HepG2 (cell line): ENCODE measurements at regions not wholly inside any gene's neighbourhood (a gene's known extent, or its start where the extent isn't known, plus 50 kb on each side); places are given as distances from the start of the nearest gene placed in this dataset.

ENCODE experiments used
- ATAC-seq: fragments of 200-7000 bp; cut with Tn5 transposase; 3 replicates; pipeline ENCODE4 v1.9.1; 2020; ENCODE audit warnings: mild to moderate bottlenecking, moderate library complexity
- BruUV-seq: library from RNA; stranded (reverse); fragments of 400-500 nt; replicated peaks from 2 replicates; lab custom pipeline; 2021; lab: Mats Ljungman, UMichigan
- CTCF ChIA-PET: fragments of 300-600 bp; formaldehyde crosslinking; extraction: SDS; loops from one replicate; lab custom pipeline; 2021; ENCODE audit warnings: low total read pairs, inconsistent platforms, low intra/inter-chr PET ratio; lab: Yijun Ruan, JAX
- POLR2A ChIA-PET: fragments of 350-600 bp; sonication (Branson Sonifier 250); formaldehyde crosslinking; loops from one replicate; lab custom pipeline; 2020; ENCODE audit warnings: antibody characterized with exemption, inconsistent platforms; lab: Yijun Ruan, JAX
- DNase-seq: peaks from one replicate; pipeline ENCODE4 v3.0.0-alpha.2; 2015; ENCODE audit warnings: low spot score
- FAIRE-seq: peaks from 3 replicates; lab custom pipeline; 2011; peaks lifted over from hg19 to GRCh38; lab: Jason Lieb, UNC
- H2AFZ ChIP-seq: one replicate; pipeline ENCODE4 v1.6.1; 2011; ENCODE audit warnings: low read length, inconsistent platforms
- H3K27ac ChIP-seq: fragments of 300-600 bp; 3 replicates; pipeline ENCODE4 v1.8.0; 2011; ENCODE audit warnings: mixed run types, mild to moderate bottlenecking, mixed read lengths, low read length, inconsistent platforms; ENCODE audit not compliant: insufficient read depth; ENCODE audit errors: extremely low read length
- H3K27me3 ChIP-seq, 2 experiments: fragments of 200-600 bp in 1 of 2; 2 replicates in 1 of 2; 3 replicates in 1 of 2; pipeline versions ENCODE4 v1.6.0 to v1.8.0; 2011; ENCODE audit warnings: low read length in 2 of 2, mild to moderate bottlenecking in 2 of 2, moderate library complexity in 2 of 2, inconsistent platforms in 1 of 2; ENCODE audit not compliant: insufficient read depth in 2 of 2, control insufficient read depth in 1 of 2
- H3K36me3 ChIP-seq, 2 experiments: fragments of 200-600 bp in 1 of 2; replicated peaks in 1 of 2; 2 replicates in 1 of 2; 3 replicates in 1 of 2; pipeline versions ENCODE4 v1.5.1 to v1.8.0; 2011; ENCODE audit warnings: low read length in 2 of 2, inconsistent platforms in 1 of 2; ENCODE audit not compliant: insufficient read depth in 2 of 2, control insufficient read depth in 1 of 2
- H3K4me1 ChIP-seq: 2 replicates; pipeline ENCODE4 v1.5.1; 2012; ENCODE audit warnings: low read length, inconsistent platforms; ENCODE audit not compliant: insufficient read depth
- H3K4me2 ChIP-seq: 2 replicates; pipeline ENCODE4 v1.6.0; 2011; ENCODE audit warnings: low read depth, low read length, inconsistent platforms
- H3K4me3 ChIP-seq, 3 experiments: fragments of 200-600 bp in 1 of 3; sonication (generic), shearing (Covaris generic) in 1 of 3; replicated peaks in 1 of 3; 2 replicates each; pipeline ENCODE4 v1.5.1; 2011 to 2016; ENCODE audit warnings: low read length in 3 of 3, inconsistent platforms in 2 of 3, low read depth in 2 of 3, mild to moderate bottlenecking in 2 of 3, control low read depth in 1 of 3, mixed read lengths in 1 of 3; ENCODE audit not compliant: insufficient read depth in 1 of 3
- H3K79me2 ChIP-seq: one replicate; pipeline ENCODE4 v1.6.1; 2011; ENCODE audit warnings: low read length, inconsistent platforms; ENCODE audit not compliant: insufficient read depth
- H3K9ac ChIP-seq: 2 replicates; pipeline ENCODE4 v1.6.0; 2011; ENCODE audit warnings: mild to moderate bottlenecking, low read depth, low read length, inconsistent platforms; ENCODE audit not compliant: insufficient read depth
- H3K9me3 ChIP-seq: 2 replicates; pipeline ENCODE4 v1.5.1; 2012; ENCODE audit warnings: mild to moderate bottlenecking, low read length
- H4K20me1 ChIP-seq: 2 replicates; pipeline ENCODE4 v1.6.0; 2011; ENCODE audit warnings: inconsistent platforms, mild to moderate bottlenecking, low read length, moderate library complexity; ENCODE audit not compliant: insufficient read depth
- AHR ChIP-seq: IDR thresholded peaks from 2 replicates; pipeline ENCODE4 v1.6.1; 2018; ENCODE audit warnings: missing genetic modification reagents, missing compliant biosample characterization
- GATA4 ChIP-seq: sonication (generic); IDR thresholded peaks from 2 replicates; pipeline ENCODE4 v1.6.1; 2016; ENCODE audit warnings: antibody characterized with exemption, low read depth, borderline replicate concordance
- GATAD1 ChIP-seq: IDR thresholded peaks from 2 replicates; pipeline ENCODE4 v1.6.1; 2016; ENCODE audit warnings: missing genetic modification reagents, missing compliant biosample characterization
- HNF4G ChIP-seq, 2 experiments: sonication (generic) in 1 of 2; formaldehyde crosslinking in 1 of 2; IDR thresholded peaks; 2 replicates each; pipeline versions ENCODE4 v1.4.0 to v1.6.1; 2011 to 2020; ENCODE audit warnings: borderline replicate concordance in 2 of 2, low read depth in 2 of 2, mild to moderate bottlenecking in 2 of 2, low read length in 1 of 2, missing genetic modification reagents in 1 of 2, moderate library complexity in 1 of 2
- KDM3A ChIP-seq: IDR thresholded peaks from 2 replicates; pipeline ENCODE4 v1.6.1; 2018; ENCODE audit warnings: low read depth, missing compliant biosample characterization
- MBD4 ChIP-seq: IDR thresholded peaks from 2 replicates; pipeline ENCODE4 v1.6.1; 2012; ENCODE audit warnings: low read length, inconsistent platforms, borderline replicate concordance
- REL ChIP-seq: sonication (generic); formaldehyde crosslinking; conservative IDR thresholded peaks from 2 replicates; pipeline ENCODE4 v1.8.0; 2022; ENCODE audit warnings: mild to moderate bottlenecking, missing genetic modification reagents, moderate library complexity
- RFX3 ChIP-seq: IDR thresholded peaks from 2 replicates; pipeline ENCODE4 v1.6.1; 2016; ENCODE audit warnings: missing biosample characterization, missing genetic modification reagents
- RFX5 ChIP-seq: IDR thresholded peaks from 2 replicates; pipeline ENCODE4 v1.6.1; 2011; ENCODE audit warnings: low read depth, low read length, improper control_type of control experiment
- SMYD3 ChIP-seq: sonication (generic); formaldehyde crosslinking; IDR thresholded peaks from 2 replicates; pipeline ENCODE4 v1.8.1; 2023; ENCODE audit warnings: mild to moderate bottlenecking, missing genetic modification reagents
- SRY ChIP-seq: sonication (generic); formaldehyde crosslinking; IDR thresholded peaks from 2 replicates; pipeline ENCODE4 v1.8.0; 2022; ENCODE audit warnings: mild to moderate bottlenecking, missing genetic modification reagents
- ZFP1 ChIP-seq: IDR thresholded peaks from 2 replicates; pipeline ENCODE4 v1.6.1; 2016
- ZNF292 ChIP-seq: sonication (generic); formaldehyde crosslinking; IDR thresholded peaks from 2 replicates; pipeline ENCODE4 v1.8.1; 2022; ENCODE audit warnings: mild to moderate bottlenecking, low read depth, missing genetic modification reagents, borderline replicate concordance
- ZNF543 ChIP-seq: sonication (generic); formaldehyde crosslinking; IDR thresholded peaks from 2 replicates; pipeline ENCODE4 v1.4.0; 2020; ENCODE audit warnings: mild to moderate bottlenecking, missing genetic modification reagents
- ZNF567 ChIP-seq: sonication (generic); formaldehyde crosslinking; IDR thresholded peaks from 2 replicates; pipeline ENCODE4 v1.8.1; 2023; ENCODE audit warnings: mild to moderate bottlenecking, missing genetic modification reagents, borderline replicate concordance
- ZNF776 ChIP-seq: sonication (generic); formaldehyde crosslinking; IDR thresholded peaks from 2 replicates; pipeline ENCODE4 v1.4.0; 2020; ENCODE audit warnings: mild to moderate bottlenecking, missing genetic modification reagents
- ZSCAN25 ChIP-seq: sonication (generic); formaldehyde crosslinking; IDR thresholded peaks from 2 replicates; pipeline ENCODE4 v1.8.0; 2022; ENCODE audit warnings: mild to moderate bottlenecking, missing genetic modification reagents
- WGBS: methylation state at CpG from one replicate; pipeline ENCODE4 v1.1.6; 2017; ENCODE audit warnings: low lambda C conversion rate; 5-methylcytosine and 5-hydroxymethylcytosine counted together
- in situ Hi-C: cut with HindIII; loops from 2 replicates; pipeline ENCODE4 v1.10.0; 2017; ENCODE audit warnings: low pct_unique_long_range_greater_than_20kb; ENCODE audit not compliant: extremely low pct_ligation_motif_present
- intact Hi-C: fragments of 100-400 bp; cut with micrococcal nuclease; formaldehyde crosslinking; loops from one replicate; pipeline ENCODE4 v1.10.0; 2022; ENCODE audit not compliant: unreplicated experiment
- TF ChIP-seq, protein P1 (sequence below): IDR thresholded peaks from 2 replicates; pipeline ENCODE4 v1.6.1; 2016; ENCODE audit warnings: missing compliant biosample characterization, missing genetic modification reagents, borderline replicate concordance
- TF ChIP-seq, protein P2 (sequence below): sonication (generic); formaldehyde crosslinking; conservative IDR thresholded peaks from 2 replicates; pipeline ENCODE4 v1.5.0; 2020; ENCODE audit warnings: missing genetic modification reagents
- TF ChIP-seq, protein P3 (sequence below): sonication (generic); formaldehyde crosslinking; IDR thresholded peaks from 2 replicates; pipeline ENCODE4 v1.4.0; 2020; ENCODE audit warnings: missing genetic modification reagents

DNA sequence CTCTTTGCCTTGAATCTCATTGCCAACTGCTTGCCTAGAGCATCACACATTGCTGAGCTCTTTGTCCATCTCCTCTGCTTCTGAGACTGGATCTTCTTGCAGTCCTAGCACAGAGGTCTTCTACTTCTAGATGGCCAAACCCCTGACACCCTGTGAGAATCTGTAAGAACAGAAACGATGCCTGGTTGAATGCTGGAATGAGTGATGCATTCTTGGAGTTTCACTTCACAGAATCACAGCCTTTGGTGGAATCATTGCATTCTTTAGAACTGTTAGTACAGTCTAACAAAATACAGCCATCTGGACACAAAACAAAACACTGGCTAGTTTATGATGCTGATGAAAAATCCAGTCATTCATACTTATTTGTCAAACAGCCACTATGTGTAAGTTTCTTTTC lies 141.7 kb upstream of the ITGB1 start:
- CTCF ChIA-PET = no interaction called here
- TF ChIP-seq KDM3A = no peak
- TF ChIP-seq GATAD1 (CRISPR knock-in tag) = no peak
- no peak for TF ChIP-seq ZNF292 (CRISPR knock-in tag)
- TF ChIP-seq SMYD3 (CRISPR knock-in tag) = no peak
- TF ChIP-seq RFX5 = no peak
- TF ChIP-seq ZNF567 (CRISPR knock-in tag) = no peak
- TF ChIP-seq AHR (CRISPR knock-in tag) = no peak
- TF ChIP-seq ZFP1 (CRISPR knock-in tag) = no peak
- TF ChIP-seq HNF4G (IDR thresholded peaks at IDR 0.05; ENCODE audit: borderline replicate concordance, low read depth, low read length) = no peak
- no peak for TF ChIP-seq HNF4G (CRISPR knock-in tag; IDR thresholded peaks at IDR 0.05; ENCODE audit: borderline replicate concordance, low read depth)
- TF ChIP-seq, protein P1, sequence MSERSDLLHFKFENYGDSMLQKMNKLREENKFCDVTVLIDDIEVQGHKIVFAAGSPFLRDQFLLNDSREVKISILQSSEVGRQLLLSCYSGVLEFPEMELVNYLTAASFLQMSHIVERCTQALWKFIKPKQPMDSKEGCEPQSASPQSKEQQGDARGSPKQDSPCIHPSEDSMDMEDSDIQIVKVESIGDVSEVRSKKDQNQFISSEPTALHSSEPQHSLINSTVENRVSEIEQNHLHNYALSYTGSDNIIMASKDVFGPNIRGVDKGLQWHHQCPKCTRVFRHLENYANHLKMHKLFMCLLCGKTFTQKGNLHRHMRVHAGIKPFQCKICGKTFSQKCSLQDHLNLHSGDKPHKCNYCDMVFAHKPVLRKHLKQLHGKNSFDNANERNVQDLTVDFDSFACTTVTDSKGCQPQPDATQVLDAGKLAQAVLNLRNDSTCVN (CRISPR knock-in tag) = no peak
- no peak for TF ChIP-seq ZNF543 (CRISPR knock-in tag)
- TF ChIP-seq, protein P2, sequence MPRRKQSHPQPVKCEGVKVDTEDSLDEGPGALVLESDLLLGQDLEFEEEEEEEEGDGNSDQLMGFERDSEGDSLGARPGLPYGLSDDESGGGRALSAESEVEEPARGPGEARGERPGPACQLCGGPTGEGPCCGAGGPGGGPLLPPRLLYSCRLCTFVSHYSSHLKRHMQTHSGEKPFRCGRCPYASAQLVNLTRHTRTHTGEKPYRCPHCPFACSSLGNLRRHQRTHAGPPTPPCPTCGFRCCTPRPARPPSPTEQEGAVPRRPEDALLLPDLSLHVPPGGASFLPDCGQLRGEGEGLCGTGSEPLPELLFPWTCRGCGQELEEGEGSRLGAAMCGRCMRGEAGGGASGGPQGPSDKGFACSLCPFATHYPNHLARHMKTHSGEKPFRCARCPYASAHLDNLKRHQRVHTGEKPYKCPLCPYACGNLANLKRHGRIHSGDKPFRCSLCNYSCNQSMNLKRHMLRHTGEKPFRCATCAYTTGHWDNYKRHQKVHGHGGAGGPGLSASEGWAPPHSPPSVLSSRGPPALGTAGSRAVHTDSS (CRISPR knock-in tag) = no peak
- no peak for TF ChIP-seq ZSCAN25 (CRISPR knock-in tag)
- no peak for TF ChIP-seq SRY (CRISPR knock-in tag)
- no peak for TF ChIP-seq MBD4
- TF ChIP-seq ZNF776 = no peak
- no peak for TF ChIP-seq REL (CRISPR knock-in tag)
- no peak for TF ChIP-seq GATA4
- TF ChIP-seq, protein P3, sequence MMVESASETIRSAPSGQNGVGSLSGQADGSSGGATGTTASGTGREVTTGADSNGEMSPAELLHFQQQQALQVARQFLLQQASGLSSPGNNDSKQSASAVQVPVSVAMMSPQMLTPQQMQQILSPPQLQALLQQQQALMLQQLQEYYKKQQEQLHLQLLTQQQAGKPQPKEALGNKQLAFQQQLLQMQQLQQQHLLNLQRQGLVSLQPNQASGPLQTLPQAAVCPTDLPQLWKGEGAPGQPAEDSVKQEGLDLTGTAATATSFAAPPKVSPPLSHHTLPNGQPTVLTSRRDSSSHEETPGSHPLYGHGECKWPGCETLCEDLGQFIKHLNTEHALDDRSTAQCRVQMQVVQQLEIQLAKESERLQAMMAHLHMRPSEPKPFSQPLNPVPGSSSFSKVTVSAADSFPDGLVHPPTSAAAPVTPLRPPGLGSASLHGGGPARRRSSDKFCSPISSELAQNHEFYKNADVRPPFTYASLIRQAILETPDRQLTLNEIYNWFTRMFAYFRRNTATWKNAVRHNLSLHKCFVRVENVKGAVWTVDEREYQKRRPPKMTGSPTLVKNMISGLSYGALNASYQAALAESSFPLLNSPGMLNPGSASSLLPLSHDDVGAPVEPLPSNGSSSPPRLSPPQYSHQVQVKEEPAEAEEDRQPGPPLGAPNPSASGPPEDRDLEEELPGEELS (CRISPR knock-in tag) = no peak
- no peak for TF ChIP-seq RFX3 (CRISPR knock-in tag)
- TF ChIP-seq, all 625 proteins: peak for 0
- POLR2A ChIA-PET = no interaction called here
- H3K79me2 ChIP-seq = no peaks in the 10 kb centered on the region
- H4K20me1 ChIP-seq = no peaks in the 10 kb centered on the region
- no peaks in the 10 kb centered on the region; the same call in 1 of the 2 replicates for H3K9me3 ChIP-seq
- H3K27me3 ChIP-seq = no peaks in the 10 kb centered on the region
- H3K4me1 ChIP-seq = no peaks in the 10 kb centered on the region
- FAIRE-seq (no peak), DNase-seq (no peak), ATAC-seq (no peak)
- no peak overlapping the region for H3K4me3 ChIP-seq
- H3K9ac ChIP-seq = no peak overlapping the region
- WGBS = 0% methylated on average over 1 of the region's 1 CpG
- intact Hi-C loops (no loop called here), in situ Hi-C loops (no loop called here)
- BruUV-seq = no TSS peak
- H3K36me3 ChIP-seq = no peaks in the 10 kb centered on the region
- H3K27ac ChIP-seq = no peak overlapping the region
- H2AFZ ChIP-seq = no peak overlapping the region
- no peak overlapping the region for H3K4me2 ChIP-seq
